ENCODE measurements at regions not wholly inside any gene's neighbourhood (a gene's known extent, or its start where the extent isn't known, plus 50 kb on each side); places are given as distances from the start of the nearest gene placed in this dataset.
A peak's percentile ranks its signal among the peaks of the same experiment; 100 is the strongest.

DNA sequence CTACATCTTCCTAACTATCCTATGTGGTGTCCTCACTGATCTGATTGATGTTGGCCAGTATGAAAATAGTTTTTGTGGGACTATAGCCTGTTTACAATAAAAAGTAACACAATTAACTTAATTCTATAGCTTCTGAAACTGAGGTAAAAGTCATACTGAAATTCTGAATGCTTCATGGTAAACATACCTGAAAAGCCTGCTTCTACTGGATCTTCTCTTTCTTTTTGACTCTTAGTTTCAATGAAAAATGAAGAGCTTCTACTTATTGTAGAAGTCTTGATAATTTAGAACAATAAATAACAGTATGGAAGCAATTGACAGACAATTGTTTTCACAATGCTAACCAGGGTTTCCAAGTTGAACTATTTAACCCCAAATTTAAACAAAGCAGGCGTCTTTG is 383.9 kb upstream of the MMS22L start:
- Mint-ChIP-seq H3K9me3 (ENCODE audit: unreplicated experiment) (no peaks in the 10 kb centered on the region), H3K27me3 (ENCODE audit: low read depth, unreplicated experiment) (no peaks in the 10 kb centered on the region), H3K36me3 (ENCODE audit: low read depth, unreplicated experiment) (no peaks in the 10 kb centered on the region), H3K4me1 (ENCODE audit: low read depth, unreplicated experiment) (no peaks in the 10 kb centered on the region), H3K27ac (ENCODE audit: unreplicated experiment) (no peak overlapping the region), H3K4me3 (ENCODE audit: unreplicated experiment) (no peak overlapping the region)
- DNase-seq (ENCODE audit: low read depth) (no peak), FAIRE-seq (no peak)
- Histone ChIP-seq H3K4me2 (ENCODE audit: low read length) (no peak overlapping the region), H3K4me3 (ENCODE audit: insufficient read depth, low read depth, low read length) (no peak overlapping the region), H3K27me3 (ENCODE audit: insufficient read depth, low read length) (no peaks in the 10 kb centered on the region), H3K27ac (ENCODE audit: low read depth, low read length) (no peak overlapping the region), H2AFZ (ENCODE audit: low read depth, low read length) (no peak overlapping the region), H3K79me2 (ENCODE audit: insufficient read depth, low read length) (no peaks in the 10 kb centered on the region), H3K4me1 (ENCODE audit: insufficient read depth, low read length) (peaks cover 4% of the 10 kb centered on the region), H3K36me3 (ENCODE audit: insufficient read depth, low read length) (no peaks in the 10 kb centered on the region), H3K9me3 (ENCODE audit: insufficient read depth, low read depth, low read length) (no peaks in the 10 kb centered on the region), H3K9ac (ENCODE audit: low read length) (no peak overlapping the region), H4K20me1 (ENCODE audit: insufficient read depth, low read length) (no peaks in the 10 kb centered on the region)
- TF ChIP-seq, protein P1, sequence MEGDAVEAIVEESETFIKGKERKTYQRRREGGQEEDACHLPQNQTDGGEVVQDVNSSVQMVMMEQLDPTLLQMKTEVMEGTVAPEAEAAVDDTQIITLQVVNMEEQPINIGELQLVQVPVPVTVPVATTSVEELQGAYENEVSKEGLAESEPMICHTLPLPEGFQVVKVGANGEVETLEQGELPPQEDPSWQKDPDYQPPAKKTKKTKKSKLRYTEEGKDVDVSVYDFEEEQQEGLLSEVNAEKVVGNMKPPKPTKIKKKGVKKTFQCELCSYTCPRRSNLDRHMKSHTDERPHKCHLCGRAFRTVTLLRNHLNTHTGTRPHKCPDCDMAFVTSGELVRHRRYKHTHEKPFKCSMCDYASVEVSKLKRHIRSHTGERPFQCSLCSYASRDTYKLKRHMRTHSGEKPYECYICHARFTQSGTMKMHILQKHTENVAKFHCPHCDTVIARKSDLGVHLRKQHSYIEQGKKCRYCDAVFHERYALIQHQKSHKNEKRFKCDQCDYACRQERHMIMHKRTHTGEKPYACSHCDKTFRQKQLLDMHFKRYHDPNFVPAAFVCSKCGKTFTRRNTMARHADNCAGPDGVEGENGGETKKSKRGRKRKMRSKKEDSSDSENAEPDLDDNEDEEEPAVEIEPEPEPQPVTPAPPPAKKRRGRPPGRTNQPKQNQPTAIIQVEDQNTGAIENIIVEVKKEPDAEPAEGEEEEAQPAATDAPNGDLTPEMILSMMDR (IDR thresholded peaks at IDR 0.05; ENCODE audit: insufficient read depth, low read depth, low read length) = no peak
- no peak for TF ChIP-seq EZH2 (IDR thresholded peaks at IDR 0.05; ENCODE audit: insufficient read depth, low read length)

DNA sequence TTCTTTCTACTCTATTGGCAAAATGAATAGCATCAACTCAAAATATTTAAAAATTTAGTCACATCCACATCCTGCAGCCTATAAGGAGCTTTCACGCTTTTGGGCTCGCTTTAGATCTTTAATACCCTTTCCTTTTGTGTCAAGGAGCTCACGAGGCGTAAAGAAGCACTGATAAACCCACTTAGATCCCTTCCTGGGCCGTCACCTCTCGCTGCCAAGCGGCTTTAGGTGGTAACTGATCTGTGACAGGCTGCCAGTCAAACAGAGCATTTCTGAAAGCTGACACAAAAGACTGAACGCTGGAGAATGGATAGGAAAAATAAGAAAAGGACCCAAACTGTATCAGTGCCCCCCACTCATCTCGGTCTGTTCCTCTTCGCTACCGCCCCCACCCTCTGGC is 385.7 kb upstream of the MMS22L start:
- FAIRE-seq (no peak), DNase-seq (ENCODE audit: low read depth) (peak; percentile 5)
- H3K9me3 ChIP-seq (ENCODE audit: insufficient read depth, low read depth, low read length) = no peaks in the 10 kb centered on the region
- Mint-ChIP-seq H3K27me3 (ENCODE audit: low read depth, unreplicated experiment) (no peaks in the 10 kb centered on the region), H3K9me3 (ENCODE audit: unreplicated experiment) (no peaks in the 10 kb centered on the region), H3K4me3 (ENCODE audit: unreplicated experiment) (no peak overlapping the region), H3K36me3 (ENCODE audit: low read depth, unreplicated experiment) (no peaks in the 10 kb centered on the region), H3K4me1 (ENCODE audit: low read depth, unreplicated experiment) (no peaks in the 10 kb centered on the region), H3K27ac (ENCODE audit: unreplicated experiment) (no peak overlapping the region)
- H3K27me3 ChIP-seq (ENCODE audit: insufficient read depth, low read length) = no peaks in the 10 kb centered on the region
- H3K9ac ChIP-seq (ENCODE audit: low read length) = peak overlapping the region; percentile 75
- H2AFZ ChIP-seq (ENCODE audit: low read depth, low read length) = peak overlapping the region; percentile 79
- peak overlapping the region; percentile 93 for H3K4me2 ChIP-seq (ENCODE audit: low read length)
- peaks cover 8% of the 10 kb centered on the region for H3K4me1 ChIP-seq (ENCODE audit: insufficient read depth, low read length)
- no peaks in the 10 kb centered on the region for H3K36me3 ChIP-seq (ENCODE audit: insufficient read depth, low read length)
- H4K20me1 ChIP-seq (ENCODE audit: insufficient read depth, low read length) = no peaks in the 10 kb centered on the region
- H3K4me3 ChIP-seq (ENCODE audit: insufficient read depth, low read depth, low read length) = peak overlapping the region; percentile 43
- H3K27ac ChIP-seq (ENCODE audit: low read depth, low read length) = peak overlapping the region; percentile 23
- TF ChIP-seq EZH2 (IDR thresholded peaks at IDR 0.05; ENCODE audit: insufficient read depth, low read length) = no peak
- TF ChIP-seq, protein P1 (IDR thresholded peaks at IDR 0.05; ENCODE audit: insufficient read depth, low read depth, low read length) = no peak
- H3K79me2 ChIP-seq (ENCODE audit: insufficient read depth, low read length) = no peaks in the 10 kb centered on the region

DNA sequence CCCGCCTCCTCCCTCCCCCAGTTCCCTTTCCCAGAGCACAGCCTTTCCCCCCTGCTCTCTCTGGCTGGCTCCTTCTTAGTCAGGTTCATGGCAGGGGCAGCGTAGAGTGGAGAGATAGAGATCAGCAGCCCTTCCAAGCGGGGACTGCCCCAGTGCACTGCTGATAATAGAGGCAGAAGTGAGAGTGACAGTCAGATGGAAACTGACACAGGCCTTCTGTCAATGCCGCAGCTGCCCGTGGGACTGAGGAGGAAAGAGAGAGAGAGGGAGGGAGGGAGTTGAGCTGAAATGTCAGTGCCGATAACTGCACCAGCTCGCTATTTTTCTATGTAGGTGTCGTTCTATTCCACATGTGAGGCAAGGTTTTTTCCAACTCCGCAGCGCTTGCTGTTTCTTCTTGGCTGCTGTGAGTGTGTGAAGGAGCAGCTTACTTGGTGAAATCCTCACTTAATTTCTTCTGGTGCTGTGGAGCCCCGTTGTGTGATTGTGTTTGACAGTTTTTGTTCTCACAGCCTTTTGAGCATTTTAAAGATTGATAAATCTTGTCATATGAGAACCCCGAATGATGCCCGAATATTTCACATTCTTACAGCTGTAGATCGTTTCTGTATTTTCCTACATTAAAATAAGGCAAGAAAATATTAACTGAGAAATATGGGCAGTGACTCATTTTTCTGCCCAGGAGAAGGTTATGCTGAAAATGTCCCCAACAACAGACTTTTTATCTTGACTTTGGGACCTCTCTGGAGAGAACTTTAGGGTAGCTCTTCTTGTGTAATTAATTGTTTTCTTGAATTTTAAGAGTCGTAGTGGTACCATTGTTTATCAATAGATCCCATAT is 386.4 kb upstream of the MMS22L start:
- H3K9ac ChIP-seq (ENCODE audit: low read length) = peak overlapping the region; percentile 75
- H3K9me3 ChIP-seq (ENCODE audit: insufficient read depth, low read depth, low read length) = no peaks in the 10 kb centered on the region
- H3K27ac Mint-ChIP-seq (ENCODE audit: unreplicated experiment) = no peak overlapping the region
- H3K36me3 Mint-ChIP-seq (ENCODE audit: low read depth, unreplicated experiment) = no peaks in the 10 kb centered on the region
- no peaks in the 10 kb centered on the region for H3K4me1 Mint-ChIP-seq (ENCODE audit: low read depth, unreplicated experiment)
- DNase-seq (ENCODE audit: low read depth) (peak; percentile 52), FAIRE-seq (peak; percentile 9)
- H3K27ac ChIP-seq (ENCODE audit: low read depth, low read length) = peak overlapping the region; percentile 65
- H4K20me1 ChIP-seq (ENCODE audit: insufficient read depth, low read length) = no peaks in the 10 kb centered on the region
- H3K4me3 Mint-ChIP-seq (ENCODE audit: unreplicated experiment) = no peak overlapping the region
- H3K4me1 ChIP-seq (ENCODE audit: insufficient read depth, low read length) = peaks cover 8% of the 10 kb centered on the region
- peak overlapping the region; percentile 57 for H3K4me3 ChIP-seq (ENCODE audit: insufficient read depth, low read depth, low read length)
- no peak for TF ChIP-seq EZH2 (IDR thresholded peaks at IDR 0.05; ENCODE audit: insufficient read depth, low read length)
- TF ChIP-seq, protein P1 (IDR thresholded peaks at IDR 0.05; ENCODE audit: insufficient read depth, low read depth, low read length) = no peak
- H3K27me3 Mint-ChIP-seq (ENCODE audit: low read depth, unreplicated experiment) = no peaks in the 10 kb centered on the region
- H3K36me3 ChIP-seq (ENCODE audit: insufficient read depth, low read length) = no peaks in the 10 kb centered on the region
- no peaks in the 10 kb centered on the region for H3K79me2 ChIP-seq (ENCODE audit: insufficient read depth, low read length)
- H3K27me3 ChIP-seq (ENCODE audit: insufficient read depth, low read length) = no peaks in the 10 kb centered on the region
- peak overlapping the region; percentile 92 for H2AFZ ChIP-seq (ENCODE audit: low read depth, low read length)
- peak overlapping the region; percentile 93 for H3K4me2 ChIP-seq (ENCODE audit: low read length)
- H3K9me3 Mint-ChIP-seq (ENCODE audit: unreplicated experiment) = no peaks in the 10 kb centered on the region
